A673 (cell line): ENCODE measurements at regions not wholly inside any gene's neighbourhood (a gene's known extent, or its start where the extent isn't known, plus 50 kb on each side); places are given as distances from the start of the nearest gene placed in this dataset.

Experiments
- BruUV-seq: library from RNA; stranded (reverse); fragments of 400-500 nt; replicated peaks from 2 replicates; lab custom pipeline; 2021; lab: Mats Ljungman, UMichigan
- CTCF ChIA-PET: fragments of 300-600 bp; sonication (Branson Sonifier 250); formaldehyde crosslinking; loops from one replicate; lab custom pipeline; 2022; ENCODE audit warnings: antibody characterized with exemption; lab: Charles Lee
- POLR2A ChIA-PET: fragments of 300-600 bp; sonication (Branson Sonifier 250); formaldehyde crosslinking; loops from one replicate; lab custom pipeline; 2022; ENCODE audit warnings: antibody characterized with exemption; ENCODE audit not compliant: low non-redundant PET; lab: Charles Lee
- DNase-seq: peaks from one replicate; pipeline ENCODE4 v3.0.0-alpha.2; 2015; ENCODE audit warnings: low spot score
- H3K27ac ChIP-seq: fragments of 200-600 bp; sonication (generic); 2 replicates; pipeline ENCODE4 v1.5.1; 2016; ENCODE audit warnings: mixed run types, low read depth, mild to moderate bottlenecking, mixed read lengths, antibody characterized with exemption, low read length; ENCODE audit not compliant: poor library complexity, severe bottlenecking
- H3K27me3 ChIP-seq: fragments of 200-600 bp; sonication (generic); replicated peaks from 2 replicates; pipeline ENCODE4 v1.6.1; 2017; ENCODE audit warnings: mixed run types, low read depth, mild to moderate bottlenecking, mixed read lengths, antibody characterized with exemption, low read length; ENCODE audit not compliant: insufficient read depth, poor library complexity
- H3K36me3 ChIP-seq: fragments of 200-600 bp; sonication (generic); 2 replicates; pipeline ENCODE4 v1.6.1; 2016; ENCODE audit warnings: mixed run types, mild to moderate bottlenecking, mixed read lengths, antibody characterized with exemption, low read length; ENCODE audit not compliant: insufficient read depth, poor library complexity, severe bottlenecking
- H3K4me1 ChIP-seq: fragments of 200-600 bp; sonication (generic); 2 replicates; pipeline ENCODE4 v1.6.1; 2017; ENCODE audit warnings: mixed run types, mild to moderate bottlenecking, mixed read lengths, antibody characterized with exemption, low read length; ENCODE audit not compliant: insufficient read depth, poor library complexity, severe bottlenecking
- H3K4me3 ChIP-seq: fragments of 200-600 bp; sonication (generic); 2 replicates; pipeline ENCODE4 v1.5.1; 2016; ENCODE audit warnings: low read depth, mixed run types, mild to moderate bottlenecking, mixed read lengths, low read length; ENCODE audit not compliant: poor library complexity, severe bottlenecking
- H3K9me3 ChIP-seq: fragments of 200-600 bp; sonication (generic); 2 replicates; pipeline ENCODE4 v1.6.1; 2016; ENCODE audit warnings: mixed run types, low read depth, mild to moderate bottlenecking, mixed read lengths, antibody characterized with exemption, low read length; ENCODE audit not compliant: poor library complexity, severe bottlenecking
- CTCF ChIP-seq: fragments of 300-800, 200-600 bp; sonication (generic); conservative IDR thresholded peaks from 2 replicates; pipeline ENCODE4 v1.5.1; 2017; ENCODE audit warnings: low read depth, mild to moderate bottlenecking, antibody characterized with exemption, low read length, moderate library complexity, mixed read lengths
- EZH2 ChIP-seq: fragments of 200-600 bp; sonication (generic); IDR thresholded peaks from 2 replicates; pipeline ENCODE4 v1.6.1; 2017; ENCODE audit warnings: borderline replicate concordance, low read depth, mild to moderate bottlenecking, mixed read lengths, antibody characterized with exemption, low read length; ENCODE audit not compliant: poor library complexity, severe bottlenecking
- intact Hi-C: fragments of 100-400 bp; cut with micrococcal nuclease; formaldehyde crosslinking; loops from one replicate; pipeline ENCODE4 v1.10.0; 2022; ENCODE audit not compliant: unreplicated experiment

DNA sequence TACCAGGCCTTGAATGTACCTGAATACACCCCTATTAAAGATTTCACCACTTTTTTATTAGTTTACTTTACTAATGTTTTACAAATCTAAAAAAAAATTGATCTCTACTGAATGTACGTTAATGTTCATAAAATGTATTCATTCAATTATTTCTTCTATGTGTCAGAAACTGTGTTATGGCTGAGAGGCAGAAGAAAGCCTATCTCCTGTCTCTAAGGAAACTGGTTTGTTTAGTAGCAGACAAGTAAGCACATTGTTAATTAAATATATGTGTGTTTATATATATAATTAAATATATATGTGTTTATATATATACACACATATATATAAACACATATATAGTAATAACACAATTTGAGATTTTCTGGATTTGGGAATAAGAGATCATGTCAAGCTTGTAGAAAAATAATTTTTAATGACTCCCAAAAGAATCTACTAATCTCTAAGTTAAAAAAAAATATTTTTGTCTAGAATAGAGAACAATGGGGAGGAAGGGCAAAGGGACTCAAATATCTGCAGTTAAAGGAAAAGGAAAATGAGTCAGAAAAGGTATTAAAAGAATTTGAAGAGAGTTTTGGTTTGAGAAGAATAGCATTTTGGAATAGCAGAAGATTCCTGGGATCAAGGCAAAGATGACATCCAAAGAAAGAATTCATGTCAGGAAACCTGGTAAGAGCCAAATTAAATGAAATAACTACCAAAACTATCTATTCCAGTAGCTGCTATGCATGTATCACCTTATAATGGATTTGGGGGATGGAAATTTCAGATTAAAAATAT is 92.1 kb downstream of the CH25H start:
- Histone ChIP-seq H3K9me3 (no peaks in the 10 kb centered on the region), H3K4me1 (peaks cover 6% of the 10 kb centered on the region), H3K27ac (no peak overlapping the region), H3K36me3 (no peaks in the 10 kb centered on the region), H3K27me3 (no peaks in the 10 kb centered on the region), H3K4me3 (no peak overlapping the region)
- TF ChIP-seq CTCF (no peak), EZH2 (no peak)
- ChIA-PET CTCF (no interaction called here), POLR2A (no interaction called here)
- BruUV-seq = no TSS peak
- no peak for DNase-seq
- intact Hi-C loops = no loop called here

- CTCF ChIA-PET = no interaction called here
- Histone ChIP-seq H3K27ac (no peak overlapping the region), H3K4me1 (no peaks in the 10 kb centered on the region), H3K4me3 (no peak overlapping the region), H3K36me3 (no peaks in the 10 kb centered on the region), H3K27me3 (no peaks in the 10 kb centered on the region), H3K9me3 (peaks cover 7% of the 10 kb centered on the region)
- BruUV-seq = no TSS peak
- TF ChIP-seq CTCF = no peak
- TF ChIP-seq EZH2 = no peak
- POLR2A ChIA-PET = no interaction called here
- intact Hi-C loops = no loop called here
- DNase-seq = no peak
Measured at GRCh38 chr10:89102735-89103134, 104.4 kb downstream of the CH25H start.

- Histone ChIP-seq H3K9me3 (peaks cover 4% of the 10 kb centered on the region), H3K4me3 (no peak overlapping the region), H3K27me3 (no peaks in the 10 kb centered on the region), H3K4me1 (no peaks in the 10 kb centered on the region), H3K36me3 (no peaks in the 10 kb centered on the region), H3K27ac (no peak overlapping the region)
- TF ChIP-seq EZH2 (no peak), CTCF (no peak)
- no TSS peak for BruUV-seq
- no peak for DNase-seq
- POLR2A ChIA-PET = no interaction called here
- intact Hi-C loops = no loop called here
- CTCF ChIA-PET = no interaction called here
Measured at GRCh38 chr10:89101943-89102342, 105.2 kb downstream of the CH25H start.
